C1 segment of cervical spinal cord (tissue), 14 donors: ENCODE measurements at regions not wholly inside any gene's neighbourhood (a gene's known extent, or its start where the extent isn't known, plus 50 kb on each side); places are given as distances from the start of the nearest gene placed in this dataset.

Source experiments
- DNase-seq, 14 donors: peaks; one replicate each; lab custom pipeline; 2025; lab: John Stamatoyannopoulos, UW

- DNase-seq = no peak
Observed at GRCh38 chr17:31588034-31588433, 196.6 kb downstream of the RAB11FIP4 start.
